ENCODE measurements at regions not wholly inside any gene's neighbourhood (a gene's known extent, or its start where the extent isn't known, plus 50 kb on each side); places are given as distances from the start of the nearest gene placed in this dataset.

GRCh38 chr5:67316695-67317094 is 120.1 kb upstream of the CD180 start:
- CTCF ChIA-PET: no interaction called here
- Histone ChIP-seq H3K9me3 (no peaks in the 10 kb centered on the region), H3K27ac (ENCODE audit: low read depth in 2 of 2, low read length in 1 of 2) (no peak overlapping the region), H3F3A (replicated peaks; ENCODE audit: insufficient read depth) (peaks cover 6% of the 10 kb centered on the region), H3K36me3 (replicated peaks in 1 of 2; ENCODE audit: control insufficient read depth in 1 of 2, insufficient read depth in 2 of 2, low read length in 1 of 2) (no peaks in the 10 kb centered on the region), H3K79me2 (ENCODE audit: insufficient read depth) (no peaks in the 10 kb centered on the region), H3K9me2 (no peaks in the 10 kb centered on the region), H2AFZ (ENCODE audit: low read depth) (no peak overlapping the region), H3K4me1 (ENCODE audit: control insufficient read depth in 1 of 2, insufficient read depth in 2 of 2, low read depth in 1 of 2, low read length in 1 of 2) (peaks cover 0 to 7% of the 10 kb centered on the region in 2 experiments; a peak in 1 of 4 replicates), H3K27me3 (ENCODE audit: insufficient read depth) (no peaks in the 10 kb centered on the region), H3K4me2 (no peak overlapping the region), H4K20me1 (ENCODE audit: insufficient read depth) (no peaks in the 10 kb centered on the region), H3K4me3 (ENCODE audit: low read depth in 2 of 2, low read length in 1 of 2) (no peak overlapping the region), H3K9ac (no peak overlapping the region)
- POLR2A ChIA-PET: no interaction called here
- TF ChIP-seq FOSL2 (IDR thresholded peaks at IDR 0.05; ENCODE audit: borderline replicate concordance, low read depth) (no peak), FOXM1 (IDR thresholded peaks at IDR 0.05; ENCODE audit: low read depth) (no peak), TEAD4 (IDR thresholded peaks at IDR 0.05; ENCODE audit: borderline replicate concordance, insufficient read depth) (no peak), EP300 (IDR thresholded peaks at IDR 0.05; ENCODE audit: borderline replicate concordance in 1 of 2, low read depth in 1 of 2, low read length in 1 of 2) (no peak), FOXJ3 (CRISPR knock-in tag; IDR thresholded peaks at IDR 0.05) (no peak), SIN3A (IDR thresholded peaks at IDR 0.05; ENCODE audit: borderline replicate concordance, low read depth, low read length) (no peak), RFX5 (IDR thresholded peaks at IDR 0.05; ENCODE audit: low read length) (no peak), EZH2phosphoT487 (IDR thresholded peaks at IDR 0.05; ENCODE audit: borderline replicate concordance, low read depth) (no peak), TAF1 (IDR thresholded peaks at IDR 0.05; ENCODE audit: borderline replicate concordance, low read depth, low read length) (no peak), NRF1 (IDR thresholded peaks at IDR 0.05; ENCODE audit: low read depth, low read length) (no peak), USF2 (IDR thresholded peaks at IDR 0.05; ENCODE audit: borderline replicate concordance, low read depth, low read length) (no peak), CTCF (IDR thresholded peaks at IDR 0.05) (no peak), YY1 (IDR thresholded peaks at IDR 0.05; ENCODE audit: low read depth) (no peak), ELF1 (IDR thresholded peaks at IDR 0.05) (no peak), GATA2 (CRISPR knock-in tag; IDR thresholded peaks at IDR 0.05) (no peak), RAD21 (IDR thresholded peaks at IDR 0.05; ENCODE audit: low read length) (no peak), ZBTB33 (IDR thresholded peaks at IDR 0.05; ENCODE audit: borderline replicate concordance, low read depth) (no peak)
- 100% methylated on average over 1 of the region's 1 CpG for WGBS (ENCODE audit: low lambda C conversion rate)
- no peak for DNase-seq
